HG03439 (cell line): ENCODE measurements at regions not wholly inside any gene's neighbourhood (a gene's known extent, or its start where the extent isn't known, plus 50 kb on each side); places are given as distances from the start of the nearest gene placed in this dataset.

Source experiments
- ATAC-seq: cut with Tn5 transposase; IDR thresholded peaks from one replicate; pipeline ENCODE4 v1.9.1; 2021; ENCODE audit warnings: mild to moderate bottlenecking, moderate library complexity; ENCODE audit not compliant: unreplicated experiment

DNA sequence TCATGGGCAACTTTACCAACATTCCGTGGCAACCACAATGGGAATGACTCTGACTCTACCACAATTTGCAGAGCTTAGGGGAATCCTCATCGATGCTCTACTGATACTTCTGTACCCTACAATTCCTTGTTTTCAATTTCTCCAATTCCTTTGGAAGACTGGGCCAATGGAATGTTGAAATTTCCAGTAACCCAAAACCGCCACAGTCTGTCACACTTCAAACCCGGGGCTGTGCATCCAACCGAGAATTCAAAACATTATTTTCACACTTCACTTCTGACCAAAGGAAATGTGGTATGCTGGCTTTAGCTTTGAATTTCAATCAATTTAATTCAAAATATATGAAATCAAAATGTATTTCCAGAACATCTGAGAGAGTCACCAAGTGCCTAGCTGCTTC is 951.4 kb downstream of the VRK1 start:
- no peak for ATAC-seq

DNA sequence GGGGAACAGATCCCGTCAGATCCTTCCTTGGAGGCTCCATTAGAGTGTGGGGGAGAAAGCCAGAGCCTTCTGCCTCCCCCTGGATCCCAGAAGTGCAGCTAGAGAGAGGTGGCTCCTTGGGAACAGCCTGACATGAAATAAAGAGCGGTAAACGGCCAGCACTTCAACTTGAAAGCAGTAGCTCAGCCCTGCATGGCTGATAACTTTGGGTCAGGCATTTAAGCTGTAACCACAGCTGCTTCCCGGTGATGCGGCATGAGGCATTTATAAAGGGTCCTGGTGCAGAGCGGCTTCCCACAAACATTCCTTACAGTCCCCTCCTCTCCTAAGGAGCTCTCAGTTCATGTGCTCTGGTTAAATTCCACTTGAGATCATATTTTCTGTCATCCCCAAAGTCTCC is 960.3 kb downstream of the VRK1 start:
- no peak for ATAC-seq

DNA sequence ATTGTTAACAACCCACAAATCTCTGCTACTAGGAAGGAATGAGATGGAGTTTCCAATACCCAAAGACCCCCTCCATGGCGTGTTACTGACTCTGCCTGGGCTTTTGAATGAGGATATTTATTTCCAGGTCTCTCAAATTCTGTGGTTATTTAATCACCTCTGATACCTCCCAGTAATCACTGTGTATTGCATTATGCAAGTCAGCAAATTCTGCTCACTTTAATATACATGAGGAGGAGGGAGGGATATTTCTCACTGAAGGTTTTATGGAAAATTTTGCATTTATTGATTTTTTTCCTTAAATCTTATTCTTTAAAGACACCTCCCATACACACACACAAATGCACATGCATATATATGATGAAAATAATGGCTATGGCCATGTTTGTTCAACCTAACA is 962.9 kb downstream of the VRK1 start:
- no peak for ATAC-seq

DNA sequence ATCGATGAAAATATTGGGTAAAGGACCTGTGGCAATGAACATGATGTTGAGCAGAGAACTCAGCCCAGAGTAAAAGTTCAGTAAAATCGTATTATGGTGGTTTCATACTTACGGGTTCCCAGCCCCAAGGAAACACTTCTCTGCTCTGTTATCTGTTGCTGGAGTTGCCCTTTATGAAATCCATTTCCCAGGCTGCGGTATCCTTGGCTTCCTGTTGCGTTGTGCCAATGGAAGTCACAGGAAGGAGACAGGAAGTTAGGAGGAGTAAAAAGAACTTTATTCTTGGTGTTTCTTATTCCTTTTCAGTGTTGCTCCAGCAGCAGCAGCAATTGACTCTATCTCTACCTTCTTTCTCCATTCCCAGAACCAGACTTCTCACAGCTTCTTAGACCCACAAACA is 965.2 kb downstream of the VRK1 start:
- ATAC-seq: no peak

DNA sequence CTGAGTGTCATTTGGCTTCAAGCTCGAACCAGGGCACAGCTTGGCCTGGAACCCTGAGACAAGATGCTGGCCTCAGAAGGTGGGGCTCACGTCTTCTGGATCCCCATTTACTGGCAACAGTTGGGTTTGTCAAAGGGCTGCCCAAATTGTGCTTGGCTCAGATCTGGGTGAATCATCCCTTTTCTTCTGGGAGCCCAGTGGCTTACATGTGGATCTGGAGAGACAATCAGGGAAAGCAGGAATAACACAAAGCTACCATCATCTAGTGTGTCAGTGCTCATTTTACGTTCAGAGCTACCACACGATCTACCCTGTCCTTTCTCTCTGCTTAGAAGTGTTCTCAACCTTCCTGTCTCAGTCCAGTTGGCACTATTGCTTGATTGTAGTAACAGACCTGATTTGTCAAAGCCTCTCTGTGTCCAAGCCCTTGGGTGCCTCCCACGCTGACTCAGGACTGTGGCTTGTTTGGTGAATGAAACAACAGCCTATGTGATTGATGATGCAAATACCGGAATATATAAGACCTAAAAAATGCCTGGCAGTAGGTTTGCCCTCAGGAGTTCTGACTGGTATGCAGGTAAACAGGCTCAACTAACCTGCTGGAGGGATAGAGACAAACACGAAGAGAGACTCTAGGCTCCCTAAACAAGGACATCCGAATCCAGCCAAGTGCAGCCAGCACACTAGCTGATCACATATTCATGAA is 974.3 kb downstream of the VRK1 start:
- no peak for ATAC-seq

DNA sequence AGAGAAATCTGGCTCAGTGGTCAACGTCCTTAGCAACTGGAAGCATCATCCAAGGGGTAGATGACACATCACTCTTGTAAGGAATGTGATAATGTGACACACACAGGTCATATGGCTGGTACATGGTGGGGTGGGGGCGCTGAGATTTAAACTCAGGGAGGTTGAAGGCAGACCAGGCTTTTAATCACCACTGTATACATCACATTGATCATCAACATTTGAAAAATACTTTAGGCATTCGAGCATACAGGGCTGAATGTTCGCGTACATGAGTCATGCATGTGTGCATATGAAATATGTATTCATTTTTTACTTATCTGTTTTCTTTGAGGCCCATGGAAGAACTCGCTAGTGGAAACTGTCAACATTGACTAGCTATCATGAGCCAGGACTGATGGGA is 976.4 kb downstream of the VRK1 start:
- no peak for ATAC-seq

DNA sequence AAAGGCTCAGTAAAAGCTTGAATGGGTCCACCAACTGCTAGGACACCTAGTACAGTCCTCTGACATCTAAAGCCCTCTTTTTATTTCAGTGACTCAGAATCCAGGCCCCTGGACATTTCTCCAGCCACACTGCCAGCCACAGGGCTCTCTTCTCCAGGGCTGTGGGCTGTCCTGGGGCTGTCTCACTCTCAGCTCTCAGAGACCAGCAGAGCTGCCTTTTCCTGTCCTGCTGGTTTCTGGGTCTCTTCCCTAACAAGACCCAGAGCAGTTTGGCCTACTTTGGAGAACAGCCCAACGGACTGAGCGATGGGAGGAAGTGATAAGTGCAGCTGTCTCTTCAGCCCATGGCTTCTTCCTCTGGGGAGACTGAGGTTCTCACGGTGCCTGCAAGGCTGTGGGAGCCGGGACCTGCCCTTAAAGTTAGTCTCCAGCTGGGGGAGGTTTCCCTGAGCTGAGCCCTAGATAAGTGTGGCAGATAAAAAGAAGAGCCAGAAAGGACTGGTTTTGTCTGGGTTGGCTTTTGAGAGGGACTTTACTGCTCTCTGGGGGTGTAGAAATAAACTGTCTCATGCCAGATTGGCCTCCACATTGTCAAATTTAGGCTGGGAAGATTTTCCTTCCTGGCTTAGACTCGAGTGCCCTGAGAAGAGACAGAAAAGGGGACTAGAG is 979.8 kb downstream of the VRK1 start:
- no peak for ATAC-seq

DNA sequence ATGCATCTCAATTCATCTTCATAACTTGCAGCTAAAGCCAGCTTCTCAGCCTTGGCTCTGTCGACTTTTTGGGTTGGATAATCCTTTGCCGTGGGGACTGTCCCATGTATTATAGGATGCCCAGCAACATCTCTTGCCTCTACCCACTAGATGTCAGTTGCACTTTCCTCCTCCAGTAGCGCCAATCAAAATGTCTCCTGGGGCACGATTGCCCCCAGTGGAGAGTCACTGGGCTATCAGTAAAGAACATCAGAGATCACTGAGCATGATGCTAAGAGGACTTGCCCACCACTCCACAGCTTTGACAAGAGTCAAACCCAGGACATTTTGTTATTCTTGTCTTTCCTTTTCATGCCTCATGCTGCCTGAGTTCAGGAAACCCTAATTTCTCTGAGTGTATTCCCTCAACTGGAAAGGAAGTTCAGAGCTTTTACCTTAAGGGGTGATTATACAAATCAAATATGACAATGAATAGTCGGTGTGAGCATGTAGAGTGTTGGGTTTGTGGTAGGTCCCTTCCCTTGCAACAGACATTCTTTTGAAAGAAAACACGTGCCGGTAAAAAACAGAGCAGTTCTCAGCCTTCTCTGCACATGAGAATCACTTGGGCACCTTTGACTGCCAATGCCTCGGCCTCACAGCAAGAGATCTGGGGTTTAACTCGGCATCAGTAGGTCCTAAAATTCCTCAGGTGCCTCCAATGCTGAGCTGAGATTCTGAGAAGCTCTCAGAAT is 980.6 kb downstream of the VRK1 start:
- no peak for ATAC-seq

DNA sequence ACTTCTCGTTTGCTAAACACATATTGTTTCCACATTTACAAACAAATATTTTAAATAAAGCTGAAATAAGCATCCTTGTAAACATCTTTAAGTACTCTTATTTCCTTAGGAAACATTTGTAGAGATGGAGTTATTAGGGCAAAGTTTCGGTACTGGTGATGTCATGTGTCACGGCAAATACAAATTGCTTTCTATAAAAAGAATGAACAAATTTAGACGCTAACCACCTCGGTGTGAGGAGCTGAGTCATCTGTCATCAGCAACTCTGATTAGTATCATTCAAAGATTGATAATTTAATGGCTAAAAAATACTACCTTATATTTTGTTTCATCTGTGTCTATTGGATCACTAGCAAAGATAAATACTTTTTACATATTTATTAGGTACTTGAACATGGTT is 982.0 kb downstream of the VRK1 start:
- ATAC-seq: no peak

DNA sequence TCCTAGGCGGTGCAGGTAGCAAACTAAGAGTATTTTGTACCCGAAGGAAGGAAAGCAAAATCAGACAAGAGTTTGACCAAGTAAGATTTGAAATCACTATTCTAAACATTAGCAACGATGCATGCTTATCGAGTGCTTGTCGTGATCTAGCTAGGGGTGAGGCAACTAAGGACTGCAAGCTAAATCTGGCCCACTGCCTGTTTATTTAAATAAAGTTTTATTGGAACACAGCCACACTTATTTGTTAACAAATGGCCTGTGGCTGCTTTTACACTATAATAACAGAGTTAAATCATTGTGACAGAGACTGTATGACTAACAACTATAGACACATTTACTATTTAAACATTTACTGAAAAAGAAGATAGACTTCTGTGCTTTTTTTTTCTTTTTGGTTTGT is 983.6 kb downstream of the VRK1 start:
- no peak for ATAC-seq

DNA sequence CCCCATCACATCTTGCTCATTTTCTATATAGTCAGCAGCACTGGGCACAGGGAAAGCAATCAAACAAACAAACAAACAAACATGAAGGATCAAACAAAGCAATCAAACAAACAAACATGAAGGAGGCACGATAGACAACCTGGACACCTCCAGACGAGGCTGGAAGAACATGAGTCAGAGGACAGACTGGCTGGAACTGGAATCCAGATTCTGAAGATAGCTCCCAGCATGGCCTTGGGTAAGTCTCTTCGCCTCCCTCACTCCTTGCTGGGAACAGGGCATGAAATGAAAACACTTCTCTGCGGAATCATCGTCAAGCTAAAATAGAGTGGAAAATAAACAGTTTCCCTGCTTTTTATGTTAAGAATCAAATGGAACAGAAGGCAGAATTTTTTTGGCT is 984.8 kb downstream of the VRK1 start:
- no peak for ATAC-seq

DNA sequence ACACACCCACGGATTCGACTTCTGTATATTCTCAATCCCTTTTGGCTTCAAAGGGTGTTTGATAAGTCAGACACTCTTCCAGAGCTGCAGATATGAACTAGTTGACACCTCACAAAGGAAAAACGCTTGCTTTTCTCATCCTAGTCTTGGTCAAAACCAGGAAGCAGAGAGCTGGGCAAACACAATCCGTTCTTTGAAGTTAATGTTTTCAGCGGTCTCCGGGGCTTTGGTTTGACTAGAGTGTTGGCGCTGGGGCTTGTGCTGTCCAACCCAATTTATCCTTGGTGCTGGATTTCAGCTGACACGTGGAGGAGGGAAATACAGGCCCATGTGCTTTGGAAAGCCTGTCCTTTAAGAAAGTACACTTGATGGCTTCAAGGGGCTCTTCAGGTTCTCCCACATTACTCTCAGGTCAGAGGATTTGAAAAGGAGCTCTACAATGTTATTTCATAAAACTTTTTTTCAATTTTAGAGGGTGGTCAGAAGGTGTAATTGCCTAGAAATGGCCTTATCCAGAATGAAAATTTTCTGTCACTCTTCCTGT is 985.8 kb downstream of the VRK1 start:
- ATAC-seq: no peak

DNA sequence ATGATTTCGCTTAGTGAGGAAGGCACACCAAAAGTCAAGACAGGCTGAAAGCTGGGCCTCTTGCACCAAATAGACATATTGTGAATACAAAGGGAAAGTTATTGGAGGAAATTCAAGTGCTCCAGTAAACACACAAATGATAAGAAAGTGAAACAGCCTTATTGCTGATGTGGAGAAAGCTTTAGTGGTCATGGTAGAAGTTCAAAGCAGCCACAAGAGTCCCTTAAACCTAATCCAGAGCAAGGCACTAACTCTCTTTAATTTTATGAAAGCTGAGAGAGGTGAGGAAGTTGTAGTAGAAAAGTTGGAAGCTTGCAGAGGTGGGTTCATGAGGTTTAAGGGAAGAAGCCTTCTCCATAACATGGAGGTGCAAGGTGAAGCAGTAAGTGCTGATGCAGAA is 988.3 kb downstream of the VRK1 start:
- ATAC-seq: no peak

DNA sequence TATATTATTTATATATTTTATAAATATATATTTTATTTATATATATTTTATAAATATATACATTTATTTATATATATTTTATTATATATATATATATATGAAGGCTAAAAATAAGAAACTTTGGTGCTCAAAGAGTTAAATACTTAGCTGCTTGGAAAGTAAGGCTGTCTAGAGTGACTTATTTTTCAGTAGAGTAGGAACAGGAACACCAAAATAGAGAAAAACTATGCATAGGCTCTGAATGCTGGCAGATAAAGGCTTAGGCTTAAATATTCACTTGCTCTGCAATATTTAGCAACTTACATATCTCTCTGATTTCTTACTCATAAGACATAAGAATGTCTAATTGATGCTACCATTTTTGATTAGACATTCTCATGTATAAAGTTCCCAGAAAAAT is 991.2 kb downstream of the VRK1 start:
- no peak for ATAC-seq

DNA sequence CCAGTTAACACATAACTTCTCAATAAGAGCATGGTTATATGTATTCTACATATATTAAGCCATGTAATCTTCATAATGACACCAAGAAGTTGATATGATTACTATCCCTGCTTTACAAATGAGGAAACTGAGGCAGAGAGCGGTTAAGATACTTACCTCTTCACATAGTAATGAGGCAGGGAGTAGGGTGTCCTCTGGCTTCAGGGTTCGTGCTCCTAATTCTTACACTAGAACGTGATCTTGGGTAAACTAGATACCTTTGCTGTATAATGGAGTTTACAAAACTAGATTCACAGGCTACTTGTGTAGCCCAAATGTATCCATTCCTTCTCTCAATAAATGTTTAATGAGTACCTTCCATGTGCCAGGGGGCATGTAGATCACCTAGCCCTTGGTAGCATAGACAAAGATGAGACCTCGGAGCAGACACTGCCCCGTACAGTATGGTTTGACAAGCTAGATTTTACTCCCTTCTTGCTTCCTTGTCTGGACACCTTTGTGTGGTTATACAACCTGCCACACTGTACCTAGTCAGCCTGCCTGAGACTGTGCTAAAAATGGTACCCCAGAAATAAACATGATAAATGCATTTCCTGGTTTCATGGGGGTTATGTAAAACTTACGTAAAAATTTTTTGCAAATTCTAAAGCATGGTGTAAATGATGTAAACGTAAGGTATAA is 991.8 kb downstream of the VRK1 start:
- no peak for ATAC-seq

DNA sequence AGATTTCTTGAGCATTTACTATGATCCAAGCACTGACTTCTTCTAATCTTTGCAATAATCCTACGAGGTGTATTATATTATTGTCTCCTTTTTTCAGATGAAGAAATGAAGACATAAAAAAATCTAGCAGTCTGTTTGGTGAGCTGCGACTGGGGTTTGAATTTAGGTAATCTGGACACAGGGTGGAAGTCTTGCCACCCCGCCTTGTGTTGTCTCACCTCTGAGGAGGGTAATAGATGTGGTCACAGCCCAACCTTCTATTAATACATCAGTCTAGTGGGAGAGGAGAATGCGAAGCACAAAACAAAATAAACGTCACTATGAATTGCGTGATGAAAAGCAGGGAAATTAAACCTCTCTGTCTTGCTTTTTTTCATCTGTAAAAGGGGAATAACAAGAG is 993.9 kb downstream of the VRK1 start:
- no peak for ATAC-seq

DNA sequence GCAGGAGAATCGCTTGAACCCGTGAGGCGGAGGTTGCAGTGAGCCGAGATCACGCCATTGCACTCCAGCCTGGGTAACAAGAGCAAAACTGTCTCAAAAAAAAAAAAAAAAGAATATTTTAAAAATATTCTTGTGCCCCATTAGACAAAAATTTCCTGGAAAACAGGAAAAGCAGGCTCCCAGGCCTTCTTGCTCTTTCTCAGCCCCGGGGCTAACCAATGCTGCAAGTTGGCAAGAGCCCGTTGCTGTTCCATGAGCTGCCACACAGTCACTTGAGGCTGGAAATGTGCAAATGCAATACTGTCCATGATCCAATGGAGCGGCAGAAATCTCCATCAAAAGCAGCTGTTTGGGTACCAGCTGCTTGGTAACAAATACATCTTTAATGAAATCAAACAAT is 994.7 kb downstream of the VRK1 start:
- ATAC-seq: no peak

DNA sequence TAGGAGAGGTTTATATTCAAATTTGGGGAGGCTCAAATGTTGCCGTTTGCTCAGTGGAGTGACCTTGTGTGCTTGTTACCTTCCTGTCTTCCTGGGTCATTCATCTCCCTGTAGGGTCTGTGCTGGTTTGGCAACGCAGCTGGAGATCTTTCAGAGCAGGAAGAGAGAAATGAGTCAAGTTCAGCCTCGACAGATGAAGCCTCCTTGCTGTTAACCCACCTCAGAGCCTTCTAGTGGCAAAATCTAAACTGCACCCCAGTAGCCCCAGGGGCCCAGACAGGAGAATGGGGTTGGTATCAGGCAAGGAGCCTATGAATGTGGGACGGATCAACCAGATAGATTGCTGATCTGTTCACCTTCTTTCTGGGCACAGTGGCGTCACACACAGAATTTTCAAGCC is 999.3 kb downstream of the VRK1 start:
- ATAC-seq: no peak

DNA sequence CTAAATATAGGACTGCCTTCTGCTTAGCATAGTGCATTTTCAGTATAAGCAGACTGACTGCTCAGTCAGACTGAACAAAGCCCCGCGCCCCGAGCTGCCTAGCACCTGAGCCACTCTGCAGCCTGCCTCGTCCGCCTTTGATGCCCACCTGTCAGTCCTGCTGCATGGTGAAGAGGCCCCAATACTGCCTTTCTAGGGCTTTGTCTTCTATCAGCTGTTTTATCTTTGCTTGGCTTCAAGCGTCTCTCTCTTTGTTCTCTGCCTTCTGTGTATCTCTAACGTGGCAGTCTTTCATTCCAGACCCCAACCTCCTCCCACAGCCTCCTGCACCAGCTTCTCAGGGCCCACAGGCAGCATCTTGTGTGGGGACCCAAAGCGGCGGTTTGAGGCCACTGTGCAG is 1001.0 kb downstream of the VRK1 start:
- no peak for ATAC-seq

DNA sequence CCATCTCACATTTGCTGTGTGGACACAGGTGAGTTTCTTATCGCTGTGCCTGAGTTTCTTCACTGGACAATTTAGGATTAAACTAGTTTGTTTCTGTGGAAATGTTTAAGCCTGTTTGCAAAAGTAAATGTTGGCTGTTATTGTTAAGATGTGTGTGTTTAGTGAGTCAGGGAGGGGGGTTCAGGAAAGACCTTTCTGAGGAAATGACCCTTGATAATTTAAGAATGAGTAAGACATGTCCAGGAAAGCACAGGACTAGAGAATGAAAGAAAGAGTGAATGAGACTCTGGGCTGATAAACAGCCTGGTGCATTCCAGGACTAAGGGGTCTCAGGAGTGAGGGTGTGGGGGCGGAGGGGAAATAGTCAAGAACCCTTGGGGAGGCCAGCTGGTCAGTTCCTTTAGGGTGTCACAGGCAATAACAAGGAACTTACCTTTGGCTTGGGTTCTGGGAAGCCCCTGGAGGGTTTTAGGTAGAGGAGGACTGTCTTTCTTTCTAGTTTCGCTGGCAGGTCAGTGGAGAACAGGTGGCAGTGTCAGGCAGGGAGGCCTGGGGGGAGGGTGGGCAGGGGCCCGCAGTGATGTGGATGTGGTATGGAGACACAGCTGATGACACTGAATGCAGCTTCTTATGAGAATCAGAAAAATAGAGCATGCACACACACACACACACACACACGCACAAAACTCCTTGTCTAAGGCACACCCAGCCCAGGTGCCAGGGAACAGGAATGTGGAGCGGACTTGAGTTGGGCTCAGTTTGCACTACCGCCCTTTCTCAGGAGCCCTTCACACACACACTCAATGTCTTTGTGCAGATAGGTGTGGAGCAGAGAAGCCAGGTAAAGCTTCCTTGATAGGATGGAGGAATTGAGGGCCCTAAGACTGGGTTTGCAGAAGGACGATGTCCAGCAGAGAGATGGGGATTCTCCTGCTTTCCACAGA is 1005.5 kb downstream of the VRK1 start:
- ATAC-seq: no peak
